ENCODE measurements at regions not wholly inside any gene's neighbourhood (a gene's known extent, or its start where the extent isn't known, plus 50 kb on each side); places are given as distances from the start of the nearest gene placed in this dataset.

- Histone ChIP-seq H3K27ac (no peak overlapping the region), H3K9me3 (no peaks in the 10 kb centered on the region), H3K36me3 (no peaks in the 10 kb centered on the region), H3K9ac (ENCODE audit: low read depth in 2 of 2, low read length in 2 of 2) (no peak overlapping the region), H3K4me3 (no peak overlapping the region), H3K4me1 (no peaks in the 10 kb centered on the region), H3K27me3 (no peaks in the 10 kb centered on the region)
- intact Hi-C loops (cut with DNase I) = no loop called here
- TF ChIP-seq, protein P1, sequence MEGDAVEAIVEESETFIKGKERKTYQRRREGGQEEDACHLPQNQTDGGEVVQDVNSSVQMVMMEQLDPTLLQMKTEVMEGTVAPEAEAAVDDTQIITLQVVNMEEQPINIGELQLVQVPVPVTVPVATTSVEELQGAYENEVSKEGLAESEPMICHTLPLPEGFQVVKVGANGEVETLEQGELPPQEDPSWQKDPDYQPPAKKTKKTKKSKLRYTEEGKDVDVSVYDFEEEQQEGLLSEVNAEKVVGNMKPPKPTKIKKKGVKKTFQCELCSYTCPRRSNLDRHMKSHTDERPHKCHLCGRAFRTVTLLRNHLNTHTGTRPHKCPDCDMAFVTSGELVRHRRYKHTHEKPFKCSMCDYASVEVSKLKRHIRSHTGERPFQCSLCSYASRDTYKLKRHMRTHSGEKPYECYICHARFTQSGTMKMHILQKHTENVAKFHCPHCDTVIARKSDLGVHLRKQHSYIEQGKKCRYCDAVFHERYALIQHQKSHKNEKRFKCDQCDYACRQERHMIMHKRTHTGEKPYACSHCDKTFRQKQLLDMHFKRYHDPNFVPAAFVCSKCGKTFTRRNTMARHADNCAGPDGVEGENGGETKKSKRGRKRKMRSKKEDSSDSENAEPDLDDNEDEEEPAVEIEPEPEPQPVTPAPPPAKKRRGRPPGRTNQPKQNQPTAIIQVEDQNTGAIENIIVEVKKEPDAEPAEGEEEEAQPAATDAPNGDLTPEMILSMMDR (IDR thresholded peaks at IDR 0.05) = no peak
- DNase-seq = no peak
Observed at GRCh38 chr3:107894998-107895397, 195.8 kb downstream of the CD47 start.

DNA sequence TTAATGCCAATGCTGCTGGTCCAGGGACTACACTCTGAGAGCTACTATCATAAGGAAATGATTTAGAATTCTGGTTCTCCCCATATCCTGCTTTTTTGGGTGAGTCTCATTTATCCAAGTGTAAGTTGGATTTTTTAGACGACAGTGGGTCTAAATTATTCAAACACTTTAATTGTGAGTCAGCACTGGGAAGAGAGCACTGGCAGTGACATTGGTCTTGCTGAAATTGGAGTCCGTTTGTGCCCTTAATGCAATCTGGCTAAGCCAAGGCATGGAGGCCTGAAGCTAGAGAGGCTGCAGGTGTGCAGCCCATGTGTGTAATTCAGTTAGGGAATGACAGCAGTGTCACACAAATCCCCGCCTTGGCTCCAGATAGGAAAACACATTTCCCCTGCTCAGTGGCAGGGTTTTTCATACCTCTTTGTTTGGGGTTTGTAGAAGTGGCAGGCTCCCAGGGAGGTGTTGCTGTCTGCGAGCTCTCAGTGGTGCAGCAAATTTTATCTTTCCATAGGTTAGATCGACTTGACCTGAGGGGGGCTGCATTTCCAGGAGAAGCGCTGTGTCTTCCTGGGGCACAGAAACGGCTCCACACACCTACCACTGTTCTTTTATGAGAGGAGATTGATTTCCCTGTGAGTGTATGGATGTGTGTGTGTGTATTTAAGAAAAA lies 197.7 kb downstream of the CD47 start:
- TF ChIP-seq, protein P1 (IDR thresholded peaks at IDR 0.05) = no peak
- no peak for DNase-seq
- Histone ChIP-seq H3K9ac (ENCODE audit: low read depth in 2 of 2, low read length in 2 of 2) (no peak overlapping the region), H3K27me3 (no peaks in the 10 kb centered on the region), H3K4me3 (no peak overlapping the region), H3K4me1 (no peaks in the 10 kb centered on the region), H3K9me3 (no peaks in the 10 kb centered on the region), H3K27ac (no peak overlapping the region), H3K36me3 (no peaks in the 10 kb centered on the region)
- intact Hi-C loops (cut with DNase I) = no loop called here

DNA sequence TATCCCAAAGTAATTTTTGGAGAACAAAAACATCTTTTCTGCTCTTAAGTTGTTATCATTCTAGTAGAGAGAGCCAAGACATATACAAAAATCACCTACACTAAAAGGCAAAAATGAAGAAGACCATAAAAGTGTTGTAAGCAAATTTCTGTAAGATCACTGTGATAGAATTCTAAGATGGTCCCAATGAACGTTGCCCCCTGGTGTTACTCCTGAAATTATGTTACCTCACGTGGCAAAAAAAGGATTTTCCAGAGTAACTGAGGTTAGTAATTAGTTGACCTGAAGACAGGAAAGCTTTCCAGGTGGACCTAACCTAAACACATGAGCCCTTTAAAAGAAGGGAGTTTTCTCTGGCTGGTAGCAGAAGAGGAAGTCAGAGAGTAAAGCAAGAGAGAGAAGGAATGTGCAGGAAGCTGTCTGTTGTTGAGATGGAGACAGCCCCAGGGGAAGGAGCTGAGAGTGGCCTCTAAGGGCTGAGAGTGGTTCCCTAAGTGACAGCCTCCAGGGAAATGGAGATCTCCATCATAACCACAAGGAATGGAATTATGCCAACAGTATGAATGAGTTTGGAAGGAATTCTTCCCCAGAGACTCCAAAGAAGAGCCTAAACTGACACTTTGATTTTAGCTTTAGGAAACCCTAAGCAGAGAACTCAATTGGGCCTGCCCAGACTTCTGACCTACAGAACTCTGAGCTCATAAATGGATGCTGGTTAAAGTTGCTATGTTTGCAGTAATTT lies 205.9 kb downstream of the CD47 start:
- Histone ChIP-seq H3K36me3 (no peaks in the 10 kb centered on the region), H3K27me3 (no peaks in the 10 kb centered on the region), H3K4me1 (no peaks in the 10 kb centered on the region), H3K27ac (no peak overlapping the region), H3K9ac (ENCODE audit: low read depth in 2 of 2, low read length in 2 of 2) (no peak overlapping the region), H3K4me3 (no peak overlapping the region), H3K9me3 (no peaks in the 10 kb centered on the region)
- TF ChIP-seq, protein P1 (IDR thresholded peaks at IDR 0.05) = no peak
- intact Hi-C loops (cut with DNase I) = no loop called here
- DNase-seq = no peak

GRCh38 chr3:107884028-107884427 lies 206.8 kb downstream of the CD47 start:
- intact Hi-C loops (cut with DNase I) = no loop called here
- no peak for DNase-seq

DNA sequence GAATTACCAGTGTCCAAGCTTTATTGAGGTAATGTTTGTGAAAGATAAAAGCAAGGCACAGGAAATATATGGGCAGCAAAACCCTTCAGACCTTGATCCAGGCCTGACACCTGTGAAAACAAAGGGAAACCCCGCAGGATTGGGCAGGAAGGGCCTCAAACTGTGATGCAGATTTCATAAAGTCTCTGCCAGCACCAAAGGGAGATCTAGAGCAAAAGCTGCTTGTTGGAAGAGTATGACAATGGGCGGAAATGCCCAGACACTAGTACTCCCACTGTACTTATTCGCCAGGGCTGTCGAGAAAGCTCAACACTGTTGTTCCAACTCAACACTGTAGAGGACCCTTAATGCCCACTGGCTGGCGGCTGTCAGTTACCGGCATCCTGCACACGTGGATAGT lies 207.9 kb downstream of the CD47 start:
- Histone ChIP-seq H3K36me3 (no peaks in the 10 kb centered on the region), H3K27me3 (no peaks in the 10 kb centered on the region), H3K9ac (ENCODE audit: low read depth in 2 of 2, low read length in 2 of 2) (no peak overlapping the region), H3K4me3 (no peak overlapping the region), H3K4me1 (no peaks in the 10 kb centered on the region), H3K9me3 (no peaks in the 10 kb centered on the region), H3K27ac (no peak overlapping the region)
- TF ChIP-seq, protein P1 (IDR thresholded peaks at IDR 0.05) = no peak
- no peak for DNase-seq
- intact Hi-C loops (cut with DNase I) = no loop called here

More at GRCh38 chr3:107884028-107884427, 206.8 kb downstream of the CD47 start:
- Histone ChIP-seq H3K9ac (ENCODE audit: low read depth in 2 of 2, low read length in 2 of 2) (no peak overlapping the region), H3K4me1 (no peaks in the 10 kb centered on the region), H3K4me3 (no peak overlapping the region), H3K9me3 (no peaks in the 10 kb centered on the region), H3K27ac (no peak overlapping the region), H3K36me3 (no peaks in the 10 kb centered on the region), H3K27me3 (no peaks in the 10 kb centered on the region)
- TF ChIP-seq, protein P1 (IDR thresholded peaks at IDR 0.05) = no peak

All from colonic mucosa (tissue), 4 donors.